ENCODE measurements at regions not wholly inside any gene's neighbourhood (a gene's known extent, or its start where the extent isn't known, plus 50 kb on each side); places are given as distances from the start of the nearest gene placed in this dataset.

GRCh38 chr16:88319116-88319965 is 63.4 kb upstream of the ZNF469 start:
- no peak for ATAC-seq
- TF ChIP-seq PATZ1 (CRISPR knock-in tag; IDR thresholded peaks at IDR 0.05; ENCODE audit: borderline replicate concordance) (no peak), ZFP3 (CRISPR knock-in tag; IDR thresholded peaks at IDR 0.05) (no peak), CREB5 (CRISPR knock-in tag; IDR thresholded peaks at IDR 0.05; ENCODE audit: low read depth) (no peak), BACH2 (CRISPR knock-in tag; IDR thresholded peaks at IDR 0.05; ENCODE audit: borderline replicate concordance) (no peak), TCF4 (CRISPR knock-in tag; IDR thresholded peaks at IDR 0.05; ENCODE audit: borderline replicate concordance) (no peak), OSR1 (CRISPR knock-in tag; IDR thresholded peaks at IDR 0.05) (no peak), ARNTL (CRISPR knock-in tag; IDR thresholded peaks at IDR 0.05; ENCODE audit: borderline replicate concordance, low read depth) (no peak)

GRCh38 chr16:88320947-88321634 is 61.7 kb upstream of the ZNF469 start:
- ATAC-seq: no peak
- TF ChIP-seq ZNF565 (CRISPR knock-in tag; conservative IDR thresholded peaks at IDR 0.05; ENCODE audit: low read depth): no peak
- TF ChIP-seq PATZ1 (CRISPR knock-in tag; IDR thresholded peaks at IDR 0.05; ENCODE audit: borderline replicate concordance): no peak
- TF ChIP-seq BACH2 (CRISPR knock-in tag; IDR thresholded peaks at IDR 0.05; ENCODE audit: borderline replicate concordance): no peak
- no peak for TF ChIP-seq ZFP3 (CRISPR knock-in tag; IDR thresholded peaks at IDR 0.05)
- TF ChIP-seq RARB (CRISPR knock-in tag; IDR thresholded peaks at IDR 0.05): no peak

- TF ChIP-seq CSRNP3 (CRISPR knock-in tag; IDR thresholded peaks at IDR 0.05) (no peak), ZFP3 (CRISPR knock-in tag; IDR thresholded peaks at IDR 0.05) (no peak), ZFP30 (CRISPR knock-in tag; IDR thresholded peaks at IDR 0.05) (no peak), OSR1 (CRISPR knock-in tag; IDR thresholded peaks at IDR 0.05) (no peak)
- ATAC-seq: no peak
Measured at GRCh38 chr16:88321635-88322499, 60.9 kb upstream of the ZNF469 start.

GRCh38 chr16:88322500-88322970 is 60.2 kb upstream of the ZNF469 start:
- ATAC-seq: no peak

More at GRCh38 chr16:88322500-88322970, 60.2 kb upstream of the ZNF469 start:
- TF ChIP-seq ZNF70 (CRISPR knock-in tag; IDR thresholded peaks at IDR 0.05) (no peak), TSHZ2 (CRISPR knock-in tag; IDR thresholded peaks at IDR 0.05) (no peak)
